Mesenchymal stem cell (in vitro differentiated cells and primary cell): ENCODE measurements at regions not wholly inside any gene's neighbourhood (a gene's known extent, or its start where the extent isn't known, plus 50 kb on each side); places are given as distances from the start of the nearest gene placed in this dataset.

Source experiments
- DNase-seq: peaks from one replicate; pipeline ENCODE4 v3.0.0-alpha.2; 2013
- H2AFZ ChIP-seq: one replicate; pipeline ENCODE4 v1.6.1; 2013; ENCODE audit warnings: low read depth, mild to moderate bottlenecking, control low read depth, inconsistent platforms, low read length, moderate library complexity
- H2AK5ac ChIP-seq: 2 replicates; pipeline ENCODE4 v1.6.1; 2013; ENCODE audit warnings: low read length, moderate library complexity, mild to moderate bottlenecking, inconsistent platforms; ENCODE audit not compliant: severe bottlenecking
- H2BK120ac ChIP-seq: one replicate; pipeline ENCODE4 v1.6.1; 2013; ENCODE audit warnings: low read depth, mild to moderate bottlenecking, inconsistent platforms, low read length, moderate library complexity
- H2BK12ac ChIP-seq, 2 experiments: one replicate each; pipeline ENCODE4 v1.6.1; 2013; ENCODE audit warnings: inconsistent platforms in 2 of 2, low read length in 2 of 2, mild to moderate bottlenecking in 2 of 2, moderate library complexity in 2 of 2, control low read depth in 1 of 2
- H2BK15ac ChIP-seq: one replicate; pipeline ENCODE4 v1.6.1; 2013; ENCODE audit warnings: mild to moderate bottlenecking, low read depth, inconsistent platforms; ENCODE audit not compliant: poor library complexity, severe bottlenecking
- H2BK5ac ChIP-seq: 2 replicates; pipeline ENCODE4 v1.6.1; 2013; ENCODE audit warnings: low read depth, mild to moderate bottlenecking, low read length, control low read depth, inconsistent platforms; ENCODE audit not compliant: poor library complexity, severe bottlenecking
- H3K14ac ChIP-seq, 2 experiments: one replicate each; pipeline ENCODE4 v1.6.1; 2013; ENCODE audit warnings: inconsistent platforms in 2 of 2, low read length in 2 of 2, control low read depth in 1 of 2, mild to moderate bottlenecking in 1 of 2, moderate library complexity in 1 of 2
- H3K18ac ChIP-seq, 2 experiments: one replicate each; pipeline ENCODE4 v1.6.1; 2013; ENCODE audit warnings: inconsistent platforms in 2 of 2, low read length in 2 of 2, control low read depth in 1 of 2, low read depth in 1 of 2, mild to moderate bottlenecking in 1 of 2
- H3K23ac ChIP-seq, 2 experiments: one replicate each; pipeline ENCODE4 v1.6.1; 2013; ENCODE audit warnings: inconsistent platforms in 2 of 2, low read length in 2 of 2, mild to moderate bottlenecking in 2 of 2, moderate library complexity in 2 of 2, control low read depth in 1 of 2
- H3K27ac ChIP-seq: 2 replicates; pipeline ENCODE4 v1.5.1; 2013; ENCODE audit warnings: mild to moderate bottlenecking, moderate library complexity, low read length, control low read depth, inconsistent platforms; ENCODE audit not compliant: poor library complexity, severe bottlenecking
- H3K27me3 ChIP-seq, 2 experiments: 2 replicates each; pipeline versions ENCODE4 v1.6.1 to v1.7.0; 2013; ENCODE audit warnings: low read length in 2 of 2, mild to moderate bottlenecking in 2 of 2, moderate library complexity in 2 of 2, control low read depth in 1 of 2, inconsistent platforms in 1 of 2; ENCODE audit not compliant: control insufficient read depth in 1 of 2, insufficient read depth in 1 of 2
- H3K36me3 ChIP-seq, 2 experiments: 2 replicates each; pipeline versions ENCODE4 v1.6.1 to v1.7.0; 2013; ENCODE audit warnings: low read length in 2 of 2, control low read depth in 1 of 2, inconsistent platforms in 1 of 2, low read depth in 1 of 2, mild to moderate bottlenecking in 1 of 2; ENCODE audit not compliant: insufficient read depth in 2 of 2, control insufficient read depth in 1 of 2
- H3K4ac ChIP-seq, 2 experiments: one replicate each; pipeline ENCODE4 v1.6.1; 2013; ENCODE audit warnings: inconsistent platforms in 2 of 2, low read length in 2 of 2, mild to moderate bottlenecking in 2 of 2, moderate library complexity in 2 of 2, control low read depth in 1 of 2, low read depth in 1 of 2
- H3K4me1 ChIP-seq: 2 replicates; pipeline ENCODE4 v1.6.1; 2013; ENCODE audit warnings: low read depth, low read length, control low read depth; ENCODE audit not compliant: control insufficient read depth, insufficient read depth
- H3K4me2 ChIP-seq: 2 replicates; pipeline ENCODE4 v1.6.1; 2013; ENCODE audit warnings: low read length, mild to moderate bottlenecking, inconsistent platforms; ENCODE audit not compliant: poor library complexity, severe bottlenecking
- H3K4me3 ChIP-seq, 2 experiments: 2 replicates each; pipeline versions ENCODE4 v1.5.1 to v1.7.0; 2013; ENCODE audit warnings: low read length in 2 of 2, mild to moderate bottlenecking in 2 of 2, control low read depth in 1 of 2, low read depth in 1 of 2; ENCODE audit not compliant: insufficient read depth in 1 of 2
- H3K79me1 ChIP-seq: replicated peaks from 2 replicates; pipeline ENCODE4 v1.6.1; 2013; ENCODE audit warnings: mild to moderate bottlenecking, control low read depth, low read length, inconsistent platforms; ENCODE audit not compliant: poor library complexity, severe bottlenecking
- H3K9ac ChIP-seq: 2 replicates; pipeline ENCODE4 v1.7.0; 2013; ENCODE audit warnings: mild to moderate bottlenecking, low read length, moderate library complexity
- H3K9me3 ChIP-seq: 2 replicates; pipeline ENCODE4 v1.7.0; 2013; ENCODE audit warnings: mild to moderate bottlenecking, low read length; ENCODE audit not compliant: control insufficient read depth
- H4K8ac ChIP-seq: one replicate; pipeline ENCODE4 v1.6.1; 2013; ENCODE audit warnings: inconsistent platforms, mild to moderate bottlenecking, low read length, moderate library complexity
- H4K91ac ChIP-seq: one replicate; pipeline ENCODE4 v1.6.1; 2013; ENCODE audit warnings: mild to moderate bottlenecking, low read length, inconsistent platforms
- WGBS: methylation state at CpG from one replicate; pipeline ENCODE4 v1.1.7; 2013; ENCODE audit warnings: mixed read lengths; 5-methylcytosine and 5-hydroxymethylcytosine counted together

- H2AK5ac ChIP-seq = no peak overlapping the region
- H3K27ac ChIP-seq = no peak overlapping the region
- no peak overlapping the region for H2BK120ac ChIP-seq
- H3K36me3 ChIP-seq = no peaks in the 10 kb centered on the region
- H3K9me3 ChIP-seq = peaks cover 3% of the 10 kb centered on the region
- H3K23ac ChIP-seq = no peak overlapping the region
- no peak overlapping the region for H2BK12ac ChIP-seq
- no peak overlapping the region for H3K18ac ChIP-seq
- H3K14ac ChIP-seq = no peak overlapping the region
- no peak overlapping the region for H4K8ac ChIP-seq
- H2AFZ ChIP-seq = no peak overlapping the region
- 27% methylated on average over 14 of the region's 14 CpGs for WGBS
- DNase-seq = no peak
- no peak overlapping the region for H3K4ac ChIP-seq
- no peaks in the 10 kb centered on the region for H3K79me1 ChIP-seq
- H3K27me3 ChIP-seq = peaks cover 0 to 13% of the 10 kb centered on the region in 2 experiments
- no peak overlapping the region for H2BK15ac ChIP-seq
- H3K4me3 ChIP-seq = no peak overlapping the region
- no peak overlapping the region for H4K91ac ChIP-seq
- no peak overlapping the region for H3K4me2 ChIP-seq
- H2BK5ac ChIP-seq = no peak overlapping the region
- no peaks in the 10 kb centered on the region for H3K4me1 ChIP-seq
- H3K9ac ChIP-seq = no peak overlapping the region
Observed at GRCh38 chr13:99746637-99747402, 224.7 kb downstream of the ZIC5 start.

DNA sequence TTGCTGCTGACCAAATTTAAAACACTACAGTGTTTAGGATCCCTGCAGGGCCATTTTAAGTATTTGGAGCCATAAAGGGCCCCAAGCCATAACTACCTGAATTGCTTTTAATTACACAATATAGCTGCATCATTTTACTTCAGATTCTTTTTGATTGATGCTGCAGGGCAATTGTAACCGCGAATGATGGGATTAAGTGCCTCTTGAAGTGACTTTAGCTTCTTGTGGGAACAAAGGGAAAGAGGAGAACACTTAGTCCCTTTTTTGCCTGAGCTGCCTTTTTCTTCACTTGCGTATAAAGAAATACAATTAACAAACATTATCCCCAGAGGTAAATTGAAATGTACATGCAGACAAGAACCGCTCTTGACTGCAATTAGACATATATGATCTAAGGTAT is 228.5 kb downstream of the ZIC5 start:
- Histone ChIP-seq H3K9ac (no peak overlapping the region), H4K8ac (no peak overlapping the region), H3K36me3 (no peaks in the 10 kb centered on the region), H3K23ac (no peak overlapping the region), H3K9me3 (no peaks in the 10 kb centered on the region), H2BK12ac (no peak overlapping the region), H3K4me1 (no peaks in the 10 kb centered on the region), H2BK5ac (no peak overlapping the region), H3K14ac (no peak overlapping the region), H2BK120ac (no peak overlapping the region), H3K18ac (no peak overlapping the region), H2AK5ac (no peak overlapping the region), H3K79me1 (no peaks in the 10 kb centered on the region), H3K27ac (no peak overlapping the region), H3K27me3 (peaks cover 4 to 19% of the 10 kb centered on the region in 2 experiments), H3K4ac (no peak overlapping the region), H3K4me2 (no peak overlapping the region), H4K91ac (no peak overlapping the region), H2BK15ac (no peak overlapping the region), H3K4me3 (no peak overlapping the region), H2AFZ (no peak overlapping the region)
- WGBS = 77% methylated on average over 2 of the region's 4 CpGs
- DNase-seq = no peak

- H3K36me3 ChIP-seq = no peaks in the 10 kb centered on the region
- no peak overlapping the region for H2AK5ac ChIP-seq
- WGBS = 74% methylated on average over 6 of the region's 6 CpGs
- no peak overlapping the region for H2BK120ac ChIP-seq
- no peak overlapping the region for H2BK5ac ChIP-seq
- H3K4me1 ChIP-seq = no peaks in the 10 kb centered on the region
- no peak overlapping the region for H3K18ac ChIP-seq
- H4K91ac ChIP-seq = no peak overlapping the region
- H2AFZ ChIP-seq = no peak overlapping the region
- peaks cover 4 to 19% of the 10 kb centered on the region in 2 experiments for H3K27me3 ChIP-seq
- no peaks in the 10 kb centered on the region for H3K9me3 ChIP-seq
- H2BK15ac ChIP-seq = no peak overlapping the region
- H3K27ac ChIP-seq = no peak overlapping the region
- no peak overlapping the region for H3K4ac ChIP-seq
- no peak overlapping the region for H3K9ac ChIP-seq
- no peak overlapping the region for H3K23ac ChIP-seq
- H3K4me2 ChIP-seq = no peak overlapping the region
- no peak overlapping the region for H3K14ac ChIP-seq
- no peak overlapping the region for H3K4me3 ChIP-seq
- no peaks in the 10 kb centered on the region for H3K79me1 ChIP-seq
- no peak overlapping the region for H2BK12ac ChIP-seq
- no peak for DNase-seq
- H4K8ac ChIP-seq = no peak overlapping the region
Observed at GRCh38 chr13:99741960-99742359, 229.6 kb downstream of the ZIC5 start.

DNA sequence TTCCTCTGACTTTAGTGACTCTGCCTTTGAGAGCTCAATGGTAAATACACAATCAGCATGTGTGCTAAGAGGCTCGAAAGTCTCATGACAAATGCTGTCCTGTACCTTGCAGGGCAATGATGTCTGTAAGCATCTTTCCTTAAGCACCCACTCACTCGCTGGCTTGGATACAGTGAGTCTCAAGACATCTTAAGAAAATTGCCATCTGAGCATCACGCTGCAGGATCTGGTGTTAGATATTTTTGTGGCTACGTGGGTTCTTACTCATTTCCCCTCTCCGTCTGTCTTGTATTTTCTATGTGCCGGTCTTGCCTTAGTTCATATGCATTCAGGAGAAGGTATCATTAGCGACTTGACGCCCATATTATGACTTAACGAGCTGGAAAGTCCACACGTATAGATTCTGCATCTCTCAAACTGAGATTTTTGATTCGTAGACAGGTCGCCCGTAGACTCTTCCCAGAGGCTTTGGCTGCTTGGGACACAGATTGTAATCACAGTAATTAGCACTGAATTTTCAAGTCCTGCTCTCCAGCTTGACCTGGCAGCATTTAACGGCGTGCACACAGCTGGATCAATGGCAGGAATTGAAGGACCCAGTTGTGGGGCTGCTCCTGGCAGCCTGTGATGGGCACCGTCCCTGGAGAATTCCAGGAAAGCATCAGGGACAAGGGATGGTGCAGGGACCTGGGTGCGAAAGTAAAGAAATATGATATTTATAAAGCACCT is 231.2 kb downstream of the ZIC5 start:
- H3K4me2 ChIP-seq = no peak overlapping the region
- no peak overlapping the region for H3K14ac ChIP-seq
- H3K9ac ChIP-seq = no peak overlapping the region
- H3K18ac ChIP-seq = no peak overlapping the region
- no peaks in the 10 kb centered on the region for H3K4me1 ChIP-seq
- peaks cover 4 to 19% of the 10 kb centered on the region in 2 experiments for H3K27me3 ChIP-seq
- no peak overlapping the region for H3K23ac ChIP-seq
- no peak overlapping the region for H3K4me3 ChIP-seq
- H3K27ac ChIP-seq = no peak overlapping the region
- no peaks in the 10 kb centered on the region for H3K9me3 ChIP-seq
- H2BK15ac ChIP-seq = no peak overlapping the region
- no peak overlapping the region for H3K4ac ChIP-seq
- DNase-seq = no peak
- no peak overlapping the region for H4K8ac ChIP-seq
- no peak overlapping the region for H2AK5ac ChIP-seq
- no peaks in the 10 kb centered on the region for H3K79me1 ChIP-seq
- H2BK12ac ChIP-seq = no peak overlapping the region
- no peaks in the 10 kb centered on the region for H3K36me3 ChIP-seq
- WGBS = 89% methylated on average over 16 of the region's 17 CpGs
- no peak overlapping the region for H2BK120ac ChIP-seq
- H2BK5ac ChIP-seq = no peak overlapping the region
- H4K91ac ChIP-seq = no peak overlapping the region
- H2AFZ ChIP-seq = no peak overlapping the region
